ENCODE measurements at regions not wholly inside any gene's neighbourhood (a gene's known extent, or its start where the extent isn't known, plus 50 kb on each side); places are given as distances from the start of the nearest gene placed in this dataset.

GRCh38 chr4:164701665-164702064, 52.3 kb upstream of the SMIM31 start:
- Mint-ChIP-seq H3K9me3 (no peaks in the 10 kb centered on the region), H3K27me3 (peaks cover 7% of the 10 kb centered on the region), H3K27ac (no peak overlapping the region), H3K4me1 (no peaks in the 10 kb centered on the region), H3K4me3 (no peak overlapping the region), H3K36me3 (no peaks in the 10 kb centered on the region)

All from activated naive CD4-positive, alpha-beta T cell treated with anti-CD3 and anti-CD28 coated beads, Interleukin-2, amount 50 U/mL, for 24 hours (primary cell).